H1 (cell line): ENCODE measurements at regions not wholly inside any gene's neighbourhood (a gene's known extent, or its start where the extent isn't known, plus 50 kb on each side); places are given as distances from the start of the nearest gene placed in this dataset.

Source experiments
- CTCF ChIA-PET: fragments of 300-600 bp; sonication (Branson Sonifier 250); formaldehyde crosslinking; loops from one replicate; lab custom pipeline; 2021; ENCODE audit not compliant: partially characterized antibody; lab: Charles Lee
- POLR2A ChIA-PET: fragments of 300-600 bp; sonication (Branson Sonifier 250); formaldehyde crosslinking; loops from one replicate; lab custom pipeline; 2021; ENCODE audit warnings: inconsistent platforms; ENCODE audit not compliant: partially characterized antibody; lab: Charles Lee
- DNase-seq, 2 experiments: peaks; one replicate each; pipeline versions ENCODE4 v3.0.0 to v3.0.0-alpha.2; 2010 to 2022; ENCODE audit warnings: low spot score in 2 of 2, low read depth in 1 of 2, mixed read lengths in 1 of 2
- FAIRE-seq: peaks from 2 replicates; lab custom pipeline; 2011; peaks lifted over from hg19 to GRCh38; lab: Jason Lieb, UNC
- H2AFZ ChIP-seq: 2 replicates; pipeline ENCODE4 v1.8.1; 2012; ENCODE audit warnings: low read length, inconsistent platforms
- H2AK5ac ChIP-seq: 2 replicates; pipeline ENCODE4 v1.6.1; 2013; ENCODE audit warnings: low read depth, low read length
- H2BK120ac ChIP-seq: replicated peaks from 2 replicates; pipeline ENCODE3; 2013; ENCODE audit warnings: low read depth, low read length, inconsistent platforms
- H2BK12ac ChIP-seq: 2 replicates; pipeline ENCODE4 v1.6.1; 2013; ENCODE audit warnings: low read depth, low read length
- H2BK15ac ChIP-seq: 2 replicates; pipeline ENCODE4 v1.6.1; 2013; ENCODE audit warnings: low read length
- H2BK20ac ChIP-seq: 2 replicates; pipeline ENCODE4 v1.6.1; 2013; ENCODE audit warnings: low read length
- H2BK5ac ChIP-seq: 2 replicates; pipeline ENCODE4 v1.6.1; 2013; ENCODE audit warnings: low read depth, low read length
- H3K14ac ChIP-seq: 2 replicates; pipeline ENCODE4 v1.6.1; 2013; ENCODE audit warnings: inconsistent platforms; ENCODE audit not compliant: insufficient read length
- H3K18ac ChIP-seq: 2 replicates; pipeline ENCODE4 v1.6.1; 2013; ENCODE audit warnings: low read length; ENCODE audit errors: extremely low read depth
- H3K23ac ChIP-seq: 2 replicates; pipeline ENCODE4 v1.6.1; 2013; ENCODE audit warnings: inconsistent platforms; ENCODE audit not compliant: insufficient read length
- H3K23me2 ChIP-seq: 2 replicates; pipeline ENCODE4 v1.6.1; 2013; ENCODE audit warnings: low read depth, low read length
- H3K27ac ChIP-seq: 2 replicates; pipeline ENCODE4 v1.6.1; 2011; ENCODE audit warnings: low read depth, low read length, inconsistent platforms
- H3K27me3 ChIP-seq, 4 experiments: replicated peaks in 1 of 4; 1 replicate in 1 of 4; 2 replicates in 3 of 4; pipeline versions ENCODE4 v1.6.1 to v1.8.1; 2011 to 2013; ENCODE audit warnings: low read length in 3 of 4, mild to moderate bottlenecking in 3 of 4, inconsistent platforms in 2 of 4, mixed read lengths in 2 of 4, moderate library complexity in 1 of 4; ENCODE audit not compliant: control insufficient read depth in 3 of 4, insufficient read depth in 3 of 4; ENCODE audit errors: extremely low read depth in 1 of 4
- H3K36me3 ChIP-seq, 4 experiments: 2 replicates each; pipeline versions ENCODE4 v1.6.1 to v1.8.1; 2011 to 2013; ENCODE audit warnings: mild to moderate bottlenecking in 4 of 4, low read length in 3 of 4, moderate library complexity in 2 of 4, control low read depth in 1 of 4, inconsistent platforms in 1 of 4; ENCODE audit not compliant: insufficient read depth in 4 of 4, control insufficient read depth in 2 of 4
- H3K4ac ChIP-seq: replicated peaks from 2 replicates; pipeline ENCODE3; 2013; ENCODE audit warnings: low read length, low read depth, mixed read lengths, inconsistent platforms; ENCODE audit not compliant: insufficient read length
- H3K4me1 ChIP-seq, 4 experiments: replicated peaks in 1 of 4; 1 replicate in 1 of 4; 2 replicates in 3 of 4; pipeline versions ENCODE4 v1.6.1 to v1.8.1; 2011 to 2013; ENCODE audit warnings: low read length in 3 of 4, inconsistent platforms in 2 of 4, mixed read lengths in 1 of 4; ENCODE audit not compliant: insufficient read depth in 4 of 4, control insufficient read depth in 3 of 4
- H3K4me2 ChIP-seq, 2 experiments: 2 replicates each; pipeline versions ENCODE4 v1.6.1 to v1.8.1; 2011 to 2013; ENCODE audit warnings: low read depth in 2 of 2, low read length in 2 of 2, control low read depth in 1 of 2, inconsistent platforms in 1 of 2, mild to moderate bottlenecking in 1 of 2; ENCODE audit not compliant: insufficient read depth in 1 of 2
- H3K4me3 ChIP-seq, 4 experiments: fragments of 200-600, 300-600 bp in 1 of 4; sonication (generic), shearing (Covaris generic), sonication (Bioruptor Twin) in 1 of 4; 2 replicates each; pipeline versions ENCODE4 v1.5.1 to v1.8.1; 2011 to 2016; ENCODE audit warnings: low read length in 4 of 4, low read depth in 3 of 4, control low read depth in 2 of 4, inconsistent platforms in 2 of 4, mild to moderate bottlenecking in 2 of 4, mixed read lengths in 1 of 4, moderate library complexity in 1 of 4; ENCODE audit not compliant: insufficient read depth in 2 of 4; ENCODE audit errors: extremely low read depth in 1 of 4
- H3K56ac ChIP-seq: replicated peaks from 2 replicates; pipeline ENCODE3; 2013; ENCODE audit warnings: low read depth, mild to moderate bottlenecking, mixed read lengths, low read length, inconsistent platforms; ENCODE audit not compliant: insufficient read length
- H3K79me1 ChIP-seq: 2 replicates; pipeline ENCODE4 v1.6.1; 2013; ENCODE audit warnings: low read depth, low read length, control low read depth
- H3K79me2 ChIP-seq, 2 experiments: 2 replicates each; pipeline versions ENCODE4 v1.6.1 to v1.8.1; 2012 to 2013; ENCODE audit warnings: low read length in 2 of 2, mild to moderate bottlenecking in 2 of 2, inconsistent platforms in 1 of 2; ENCODE audit not compliant: insufficient read depth in 2 of 2, control insufficient read depth in 1 of 2
- H3K9ac ChIP-seq, 4 experiments: replicated peaks in 1 of 4; 1 replicate in 1 of 4; 2 replicates in 3 of 4; pipeline versions ENCODE4 v1.6.1 to v1.8.1; 2011 to 2013; ENCODE audit warnings: low read depth in 3 of 4, low read length in 3 of 4, control low read depth in 2 of 4, mild to moderate bottlenecking in 2 of 4, moderate library complexity in 2 of 4, inconsistent platforms in 1 of 4; ENCODE audit errors: extremely low read depth in 1 of 4
- H3K9me3 ChIP-seq, 2 experiments: 2 replicates each; pipeline versions ENCODE4 v1.6.1 to v1.8.1; 2012 to 2013; ENCODE audit warnings: mild to moderate bottlenecking in 2 of 2, moderate library complexity in 2 of 2, control low read depth in 1 of 2, inconsistent platforms in 1 of 2, low read depth in 1 of 2, low read length in 1 of 2, mixed read lengths in 1 of 2; ENCODE audit not compliant: insufficient read depth in 2 of 2
- H4K20me1 ChIP-seq, 2 experiments: replicated peaks in 1 of 2; 2 replicates each; pipeline versions ENCODE3 to v1.8.1; 2011 to 2013; ENCODE audit warnings: inconsistent platforms in 2 of 2, low read length in 2 of 2, mild to moderate bottlenecking in 1 of 2; ENCODE audit not compliant: insufficient read depth in 2 of 2, control insufficient read depth in 1 of 2
- H4K5ac ChIP-seq: 2 replicates; pipeline ENCODE4 v1.6.1; 2013; ENCODE audit warnings: low read length, low read depth, mixed read lengths, inconsistent platforms; ENCODE audit not compliant: insufficient read length
- H4K8ac ChIP-seq: 2 replicates; pipeline ENCODE4 v1.8.0; 2013; ENCODE audit warnings: mild to moderate bottlenecking, moderate library complexity, low read length, inconsistent platforms; ENCODE audit not compliant: insufficient read depth; ENCODE audit errors: extremely low read depth
- H4K91ac ChIP-seq: replicated peaks from 2 replicates; pipeline ENCODE3; 2013; ENCODE audit warnings: low read length, mixed read lengths, inconsistent platforms; ENCODE audit not compliant: insufficient read length
- CHD2 ChIP-seq: IDR thresholded peaks from 2 replicates; pipeline ENCODE4 v1.6.1; 2012; ENCODE audit warnings: low read length, improper control_type of control experiment
- KDM5A ChIP-seq: fragments of 200-600 bp; IDR thresholded peaks from 2 replicates; pipeline ENCODE4 v1.7.1; 2012; ENCODE audit warnings: mild to moderate bottlenecking, low read length, inconsistent platforms, mixed read lengths
- RBBP5 ChIP-seq: IDR thresholded peaks from 2 replicates; pipeline ENCODE4 v1.7.1; 2012; ENCODE audit warnings: low read depth, mild to moderate bottlenecking, inconsistent platforms, low read length, moderate library complexity, borderline replicate concordance
- TAF7 ChIP-seq: optimal IDR thresholded peaks from 2 replicates; pipeline ENCODE3; 2011; ENCODE audit warnings: low read depth, mild to moderate bottlenecking, inconsistent platforms, low read length, moderate library complexity, borderline replicate concordance

GRCh38 chr21:15297824-15298223 is 233.0 kb upstream of the NRIP1 start:
- Histone ChIP-seq H3K14ac (no peak overlapping the region), H4K91ac (no peak overlapping the region), H2BK12ac (no peak overlapping the region), H3K9ac (no peak overlapping the region), H2AFZ (no peak overlapping the region), H3K4me1 (peaks cover 0 to 3% (median 0%) of the 10 kb centered on the region in 4 experiments; a peak in 2 of 7 replicates), H3K56ac (no peak overlapping the region), H2AK5ac (no peak overlapping the region), H4K8ac (no peak overlapping the region), H3K4ac (no peak overlapping the region), H4K20me1 (no peaks in the 10 kb centered on the region), H3K4me2 (no peak overlapping the region), H3K79me2 (no peaks in the 10 kb centered on the region), H3K23ac (no peak overlapping the region), H2BK120ac (no peak overlapping the region), H3K23me2 (no peaks in the 10 kb centered on the region; the same call in 1 of the 2 replicates), H3K79me1 (no peaks in the 10 kb centered on the region), H3K9me3 (peaks cover 7 to 11% of the 10 kb centered on the region in 2 experiments; a peak in 2 of 4 replicates), H2BK5ac (no peak overlapping the region), H3K27me3 (no peaks in the 10 kb centered on the region), H3K18ac (no peak overlapping the region), H2BK20ac (no peak overlapping the region), H4K5ac (no peak overlapping the region), H3K27ac (no peak overlapping the region), H2BK15ac (no peak overlapping the region), H3K36me3 (0 out of 8 replicates have a peak, but pooled peaks cover 0 to 3% (median 0%) of the 10 kb centered on the region in 4 experiments), H3K4me3 (no peak overlapping the region)
- FAIRE-seq (no peak), DNase-seq (no peak)
- ChIA-PET POLR2A (no interaction called here), CTCF (no interaction called here)
- no peak for TF ChIP-seq TAF7
- TF ChIP-seq KDM5A = no peak
- TF ChIP-seq RBBP5 = no peak
- TF ChIP-seq CHD2 = no peak
